OCI-LY1 (cell line): ENCODE measurements at regions not wholly inside any gene's neighbourhood (a gene's known extent, or its start where the extent isn't known, plus 50 kb on each side); places are given as distances from the start of the nearest gene placed in this dataset.
"Not testable (repeated sequence)": the region's sequence is repeated elsewhere in the genome, so short reads cannot be mapped to it uniquely, and the experiment has no call there.

Experiments
- CTCF ChIP-seq: fragments of 200-600 bp; sonication (generic), shearing (Covaris generic); IDR thresholded peaks from 2 replicates; pipeline ENCODE4 v1.5.1; 2017; ENCODE audit warnings: mild to moderate bottlenecking, antibody characterized with exemption, low read length, moderate library complexity, mixed read lengths
- EZH2 ChIP-seq: fragments of 200-600 bp; sonication (generic), shearing (Covaris generic); IDR thresholded peaks from 2 replicates; pipeline ENCODE4 v1.8.0; 2017; ENCODE audit warnings: borderline replicate concordance, mixed run types, mild to moderate bottlenecking, antibody characterized with exemption, low read length, moderate library complexity, mixed read lengths

- TF ChIP-seq EZH2, CTCF: not testable (repeated sequence)
Observed at GRCh38 chr14:55796513-55796912, 216.5 kb downstream of the KTN1 start.
